OCI-LY1 (cell line): ENCODE measurements at regions not wholly inside any gene's neighbourhood (a gene's known extent, or its start where the extent isn't known, plus 50 kb on each side); places are given as distances from the start of the nearest gene placed in this dataset.

ENCODE experiments used
- EZH2 ChIP-seq: fragments of 200-600 bp; sonication (generic), shearing (Covaris generic); IDR thresholded peaks from 2 replicates; pipeline ENCODE4 v1.8.0; 2017; ENCODE audit warnings: borderline replicate concordance, mixed run types, mild to moderate bottlenecking, antibody characterized with exemption, low read length, moderate library complexity, mixed read lengths
- TF ChIP-seq, protein P1 (sequence below): fragments of 200-600 bp; sonication (generic), shearing (Covaris generic); IDR thresholded peaks from 2 replicates; pipeline ENCODE4 v1.5.1; 2017; ENCODE audit warnings: mild to moderate bottlenecking, antibody characterized with exemption, low read length, moderate library complexity, mixed read lengths

DNA sequence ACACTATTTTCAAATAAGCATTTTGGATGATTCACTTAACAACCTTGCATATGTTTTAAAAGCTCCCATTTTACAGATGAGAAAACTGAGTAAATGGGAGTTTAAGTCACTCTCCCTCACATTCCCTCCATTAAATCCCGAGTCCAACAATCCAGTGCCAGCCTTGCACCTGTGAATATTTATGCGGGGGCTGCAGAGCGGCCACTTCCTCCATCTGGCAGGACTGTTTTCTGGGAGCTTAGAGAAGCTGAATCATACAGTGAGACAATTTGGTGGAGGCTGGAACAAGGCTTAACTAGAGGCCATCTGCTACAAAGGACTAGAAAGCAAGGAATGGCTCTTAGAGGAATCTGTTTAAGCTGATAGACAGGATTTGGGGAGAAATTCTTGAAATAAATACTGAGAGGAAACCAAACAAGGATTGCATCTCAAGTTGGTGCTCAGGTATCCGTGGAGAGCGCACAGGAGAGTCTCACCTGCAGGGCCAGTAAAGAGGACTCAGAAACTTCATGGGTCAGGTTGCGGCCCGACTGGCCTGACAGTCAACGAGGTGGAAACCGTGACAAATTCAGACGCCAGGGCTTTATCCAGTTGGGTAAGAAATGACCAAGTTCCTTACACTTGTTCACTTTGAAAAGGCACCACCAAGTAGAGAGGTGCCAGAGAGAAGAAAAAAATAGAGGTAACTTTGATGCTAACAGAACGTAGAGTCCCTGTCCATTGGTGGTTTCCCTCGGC lies 478.5 kb downstream of the QKI start:
- TF ChIP-seq, protein P1, sequence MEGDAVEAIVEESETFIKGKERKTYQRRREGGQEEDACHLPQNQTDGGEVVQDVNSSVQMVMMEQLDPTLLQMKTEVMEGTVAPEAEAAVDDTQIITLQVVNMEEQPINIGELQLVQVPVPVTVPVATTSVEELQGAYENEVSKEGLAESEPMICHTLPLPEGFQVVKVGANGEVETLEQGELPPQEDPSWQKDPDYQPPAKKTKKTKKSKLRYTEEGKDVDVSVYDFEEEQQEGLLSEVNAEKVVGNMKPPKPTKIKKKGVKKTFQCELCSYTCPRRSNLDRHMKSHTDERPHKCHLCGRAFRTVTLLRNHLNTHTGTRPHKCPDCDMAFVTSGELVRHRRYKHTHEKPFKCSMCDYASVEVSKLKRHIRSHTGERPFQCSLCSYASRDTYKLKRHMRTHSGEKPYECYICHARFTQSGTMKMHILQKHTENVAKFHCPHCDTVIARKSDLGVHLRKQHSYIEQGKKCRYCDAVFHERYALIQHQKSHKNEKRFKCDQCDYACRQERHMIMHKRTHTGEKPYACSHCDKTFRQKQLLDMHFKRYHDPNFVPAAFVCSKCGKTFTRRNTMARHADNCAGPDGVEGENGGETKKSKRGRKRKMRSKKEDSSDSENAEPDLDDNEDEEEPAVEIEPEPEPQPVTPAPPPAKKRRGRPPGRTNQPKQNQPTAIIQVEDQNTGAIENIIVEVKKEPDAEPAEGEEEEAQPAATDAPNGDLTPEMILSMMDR: no peak
- no peak for TF ChIP-seq EZH2
